PC-9 (cell line): ENCODE measurements at regions not wholly inside any gene's neighbourhood (a gene's known extent, or its start where the extent isn't known, plus 50 kb on each side); places are given as distances from the start of the nearest gene placed in this dataset.

Experiments
- BruUV-seq: library from RNA; stranded (reverse); fragments of 400-500 nt; replicated peaks from 2 replicates; lab custom pipeline; 2021; lab: Mats Ljungman, UMichigan
- CTCF ChIA-PET: fragments of 300-600 bp; sonication (Branson Sonifier 250); formaldehyde crosslinking; loops from one replicate; lab custom pipeline; 2022; ENCODE audit warnings: antibody characterized with exemption; lab: Charles Lee
- POLR2A ChIA-PET: fragments of 300-600 bp; sonication (Branson Sonifier 250); formaldehyde crosslinking; loops from one replicate; lab custom pipeline; 2022; ENCODE audit warnings: antibody characterized with exemption; ENCODE audit not compliant: unreplicated experiment; lab: Charles Lee
- DNase-seq, 2 experiments: peaks; one replicate each; pipeline versions ENCODE4 v3.0.0 to v3.0.0-alpha.2; 2015 to 2022; ENCODE audit warnings: mixed read lengths in 1 of 2
- H2AFZ ChIP-seq: fragments of 200-600 bp; sonication (generic); 2 replicates; pipeline ENCODE4 v1.8.1; 2017; ENCODE audit warnings: antibody characterized with exemption
- H3F3A ChIP-seq: fragments of 200-600 bp; sonication (generic); 2 replicates; pipeline ENCODE4 v1.8.1; 2017; ENCODE audit warnings: antibody characterized with exemption, mild to moderate bottlenecking, low read depth; ENCODE audit not compliant: insufficient read depth
- H3K27ac ChIP-seq: fragments of 200-600 bp; sonication (generic); 2 replicates; pipeline ENCODE4 v1.6.1; 2016; ENCODE audit warnings: mixed run types
- H3K27me3 ChIP-seq: fragments of 200-600 bp; sonication (generic); 2 replicates; pipeline ENCODE4 v1.6.1; 2016; ENCODE audit warnings: low read depth, mixed run types; ENCODE audit not compliant: insufficient read depth
- H3K36me3 ChIP-seq: fragments of 200-600 bp; sonication (generic); 2 replicates; pipeline ENCODE4 v1.6.1; 2016; ENCODE audit warnings: low read depth, mixed run types
- H3K4me1 ChIP-seq: fragments of 200-600 bp; sonication (generic); replicated peaks from 2 replicates; pipeline ENCODE4 v1.6.1; 2016; ENCODE audit warnings: mixed run types; ENCODE audit not compliant: insufficient read depth
- H3K4me2 ChIP-seq: fragments of 200-600 bp; sonication (generic); 2 replicates; pipeline ENCODE4 v1.6.1; 2017; ENCODE audit warnings: mixed run types
- H3K4me3 ChIP-seq: fragments of 200-600 bp; sonication (generic); 2 replicates; pipeline ENCODE4 v1.6.1; 2016; ENCODE audit warnings: mixed run types
- H3K79me2 ChIP-seq: fragments of 200-600 bp; sonication (generic); 2 replicates; pipeline ENCODE4 v1.6.1; 2017; ENCODE audit warnings: low read depth, mixed run types
- H3K9me2 ChIP-seq: fragments of 200-600 bp; sonication (generic); 2 replicates; pipeline ENCODE4 v1.8.1; 2017; ENCODE audit warnings: mild to moderate bottlenecking; ENCODE audit not compliant: insufficient read depth
- H3K9me3 ChIP-seq: fragments of 200-600 bp; sonication (generic); 2 replicates; pipeline ENCODE4 v1.8.1; 2016; ENCODE audit warnings: low read depth; ENCODE audit not compliant: insufficient read depth
- H4K20me1 ChIP-seq: fragments of 200-600 bp; sonication (generic); 2 replicates; pipeline ENCODE4 v1.8.1; 2017; ENCODE audit not compliant: insufficient read depth
- EZH2 ChIP-seq: fragments of 200-600 bp; sonication (generic); IDR thresholded peaks from 2 replicates; pipeline ENCODE4 v1.8.0; 2017; ENCODE audit warnings: antibody characterized with exemption, low read depth
- intact Hi-C: fragments of 100-400 bp; cut with micrococcal nuclease; formaldehyde crosslinking; loops from one replicate; pipeline ENCODE4 v1.10.0; 2022; ENCODE audit not compliant: unreplicated experiment
- TF ChIP-seq, protein P1 (sequence below): fragments of 200-600 bp; sonication (generic); conservative IDR thresholded peaks from 2 replicates; pipeline ENCODE4 v1.6.1; 2017; ENCODE audit warnings: mixed run types, antibody characterized with exemption, mild to moderate bottlenecking, moderate library complexity

DNA sequence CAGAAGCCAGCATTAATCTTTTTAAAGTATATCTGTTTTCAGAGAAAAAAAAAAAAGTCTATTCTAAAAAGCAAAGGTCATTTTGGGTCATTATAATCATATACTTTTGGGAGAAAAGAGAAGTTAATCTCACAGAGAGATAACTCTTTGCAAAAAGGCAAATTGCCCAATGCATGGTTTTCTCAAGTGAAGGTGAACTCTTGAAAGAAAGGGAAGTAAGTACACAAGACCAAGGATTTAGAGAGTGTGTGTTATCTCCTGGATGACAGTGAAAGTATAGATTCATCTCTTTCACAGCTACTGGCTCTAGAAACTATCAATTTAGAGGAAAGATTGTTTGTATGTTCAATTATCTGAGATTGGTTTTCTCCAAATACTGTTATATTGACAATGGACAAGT is 151.4 kb downstream of the CD8B2 start:
- Histone ChIP-seq H3K9me2 (no peaks in the 10 kb centered on the region), H3K9me3 (no peaks in the 10 kb centered on the region), H3K4me3 (no peak overlapping the region), H2AFZ (no peak overlapping the region), H4K20me1 (no peaks in the 10 kb centered on the region), H3F3A (no peaks in the 10 kb centered on the region), H3K79me2 (no peaks in the 10 kb centered on the region), H3K4me1 (no peaks in the 10 kb centered on the region), H3K27ac (no peak overlapping the region), H3K27me3 (peaks cover 7% of the 10 kb centered on the region), H3K4me2 (no peak overlapping the region), H3K36me3 (no peaks in the 10 kb centered on the region)
- BruUV-seq: no TSS peak
- no peak for DNase-seq
- POLR2A ChIA-PET: interaction anchor here (0.6 kb wide), 1 partner anchor 807 kb away, joined by 4 read pairs; no protein-coding TSS in a partner anchor
- intact Hi-C loops: no loop called here
- CTCF ChIA-PET: no interaction called here
- no peak for TF ChIP-seq EZH2
- TF ChIP-seq, protein P1, sequence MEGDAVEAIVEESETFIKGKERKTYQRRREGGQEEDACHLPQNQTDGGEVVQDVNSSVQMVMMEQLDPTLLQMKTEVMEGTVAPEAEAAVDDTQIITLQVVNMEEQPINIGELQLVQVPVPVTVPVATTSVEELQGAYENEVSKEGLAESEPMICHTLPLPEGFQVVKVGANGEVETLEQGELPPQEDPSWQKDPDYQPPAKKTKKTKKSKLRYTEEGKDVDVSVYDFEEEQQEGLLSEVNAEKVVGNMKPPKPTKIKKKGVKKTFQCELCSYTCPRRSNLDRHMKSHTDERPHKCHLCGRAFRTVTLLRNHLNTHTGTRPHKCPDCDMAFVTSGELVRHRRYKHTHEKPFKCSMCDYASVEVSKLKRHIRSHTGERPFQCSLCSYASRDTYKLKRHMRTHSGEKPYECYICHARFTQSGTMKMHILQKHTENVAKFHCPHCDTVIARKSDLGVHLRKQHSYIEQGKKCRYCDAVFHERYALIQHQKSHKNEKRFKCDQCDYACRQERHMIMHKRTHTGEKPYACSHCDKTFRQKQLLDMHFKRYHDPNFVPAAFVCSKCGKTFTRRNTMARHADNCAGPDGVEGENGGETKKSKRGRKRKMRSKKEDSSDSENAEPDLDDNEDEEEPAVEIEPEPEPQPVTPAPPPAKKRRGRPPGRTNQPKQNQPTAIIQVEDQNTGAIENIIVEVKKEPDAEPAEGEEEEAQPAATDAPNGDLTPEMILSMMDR: no peak

DNA sequence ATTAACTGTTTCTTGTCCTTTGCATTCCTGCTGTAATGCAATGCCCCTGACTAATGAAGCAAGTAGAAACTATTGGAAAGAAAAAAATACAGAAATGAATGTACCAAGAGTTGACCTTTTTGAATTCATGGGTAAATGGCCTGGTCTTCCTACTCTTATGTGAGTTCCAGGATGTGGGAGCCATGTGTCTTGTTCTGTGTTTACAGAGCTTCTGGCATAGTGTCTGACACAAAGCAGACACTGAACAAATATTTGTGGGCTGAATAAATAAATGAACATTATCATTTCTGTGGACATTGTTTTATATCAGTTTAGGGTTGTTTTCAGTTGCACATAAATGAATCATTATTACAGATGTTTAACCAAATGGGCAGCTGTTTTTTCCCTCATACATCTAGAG is 155.5 kb downstream of the CD8B2 start:
- H3K4me3 ChIP-seq: no peak overlapping the region
- H3K9me3 ChIP-seq: no peaks in the 10 kb centered on the region
- H3F3A ChIP-seq: no peaks in the 10 kb centered on the region
- H3K27me3 ChIP-seq: peaks cover 25% of the 10 kb centered on the region
- no peak for DNase-seq
- no peak overlapping the region for H2AFZ ChIP-seq
- no peaks in the 10 kb centered on the region for H4K20me1 ChIP-seq
- no peaks in the 10 kb centered on the region for H3K4me1 ChIP-seq
- ChIA-PET POLR2A (interaction anchor here (0.7 kb wide), 1 partner anchor 44 kb away, joined by 8 read pairs; no protein-coding TSS in a partner anchor), CTCF (no interaction called here)
- H3K36me3 ChIP-seq: no peaks in the 10 kb centered on the region
- H3K27ac ChIP-seq: no peak overlapping the region
- H3K79me2 ChIP-seq: no peaks in the 10 kb centered on the region
- H3K4me2 ChIP-seq: no peak overlapping the region
- TF ChIP-seq EZH2: no peak
- TF ChIP-seq, protein P1: no peak
- no TSS peak for BruUV-seq
- intact Hi-C loops: no loop called here
- H3K9me2 ChIP-seq: no peaks in the 10 kb centered on the region

GRCh38 chr2:106644623-106645022 is 157.5 kb downstream of the CD8B2 start:
- no peaks in the 10 kb centered on the region for H3F3A ChIP-seq
- no peaks in the 10 kb centered on the region for H3K4me1 ChIP-seq
- no peaks in the 10 kb centered on the region for H3K36me3 ChIP-seq
- no peak overlapping the region for H2AFZ ChIP-seq
- no TSS peak for BruUV-seq
- TF ChIP-seq EZH2: no peak
- TF ChIP-seq, protein P1: no peak
- H3K9me3 ChIP-seq: no peaks in the 10 kb centered on the region
- no peaks in the 10 kb centered on the region for H3K79me2 ChIP-seq
- no peaks in the 10 kb centered on the region for H4K20me1 ChIP-seq
- H3K4me2 ChIP-seq: no peak overlapping the region
- POLR2A ChIA-PET: no interaction called here
- intact Hi-C loops: no loop called here
- no peak overlapping the region for H3K4me3 ChIP-seq
- CTCF ChIA-PET: no interaction called here
- no peak for DNase-seq
- H3K27me3 ChIP-seq: peaks cover 25% of the 10 kb centered on the region
- H3K9me2 ChIP-seq: no peaks in the 10 kb centered on the region
- H3K27ac ChIP-seq: no peak overlapping the region
